ENCODE measurements at regions not wholly inside any gene's neighbourhood (a gene's known extent, or its start where the extent isn't known, plus 50 kb on each side); places are given as distances from the start of the nearest gene placed in this dataset.

DNA sequence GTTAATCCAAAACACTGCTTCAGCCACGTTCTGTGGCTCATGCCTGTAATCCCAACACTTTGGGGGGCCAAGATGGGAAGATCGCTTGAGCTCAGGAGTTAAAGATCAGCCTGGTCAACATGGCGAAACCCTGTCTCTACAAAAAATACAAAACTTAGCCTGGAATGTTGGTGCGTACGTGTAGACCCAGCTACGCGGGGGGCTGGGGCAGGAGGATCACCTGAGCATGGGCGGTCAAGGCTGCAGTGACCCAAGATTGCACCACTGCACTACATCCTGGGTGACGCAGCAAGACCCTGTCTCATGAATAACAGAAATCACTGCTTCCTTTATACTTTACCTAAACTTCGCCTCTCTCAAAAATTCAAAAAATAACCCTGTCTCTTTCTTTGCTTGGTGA, 1325.0 kb upstream of the CADM2 start:
- no peaks in the 10 kb centered on the region for H4K20me1 ChIP-seq (ENCODE audit: insufficient read depth)
- H3K27ac ChIP-seq (ENCODE audit: low read length): no peak overlapping the region
- no peaks in the 10 kb centered on the region for H3K27me3 ChIP-seq (ENCODE audit: insufficient read depth, low read depth, low read length)
- no peak overlapping the region for H3K9ac ChIP-seq (ENCODE audit: low read length)
- no peaks in the 10 kb centered on the region for H3K36me3 ChIP-seq (ENCODE audit: insufficient read depth, low read length)
- H3K4me2 ChIP-seq (ENCODE audit: low read length): no peak overlapping the region
- H3K9me2 ChIP-seq (ENCODE audit: insufficient read depth, low read length): no peaks in the 10 kb centered on the region
- no peaks in the 10 kb centered on the region for H3K79me2 ChIP-seq (replicated peaks; ENCODE audit: insufficient read depth, low read length)
- H2AFZ ChIP-seq (ENCODE audit: low read depth, low read length): no peak overlapping the region
- no peak overlapping the region for H3K4me3 ChIP-seq (ENCODE audit: low read length)
- no peaks in the 10 kb centered on the region for H3K9me3 ChIP-seq (ENCODE audit: low read length)
- TF ChIP-seq RAD21 (conservative IDR thresholded peaks at IDR 0.05) (no peak), EZH2 (IDR thresholded peaks at IDR 0.05; ENCODE audit: borderline replicate concordance, insufficient read depth, low read length, poor library complexity, severe bottlenecking) (no peak), MXI1 (conservative IDR thresholded peaks at IDR 0.05; ENCODE audit: poor library complexity, severe bottlenecking) (no peak), TAF1 (IDR thresholded peaks at IDR 0.05; ENCODE audit: low read depth) (no peak), POLR2AphosphoS5 (IDR thresholded peaks at IDR 0.05) (no peak), EP300 (conservative IDR thresholded peaks at IDR 0.05; ENCODE audit: poor library complexity, severe bottlenecking) (no peak), SMC3 (conservative IDR thresholded peaks at IDR 0.05; ENCODE audit: poor library complexity) (no peak)
- TF ChIP-seq, protein P1, sequence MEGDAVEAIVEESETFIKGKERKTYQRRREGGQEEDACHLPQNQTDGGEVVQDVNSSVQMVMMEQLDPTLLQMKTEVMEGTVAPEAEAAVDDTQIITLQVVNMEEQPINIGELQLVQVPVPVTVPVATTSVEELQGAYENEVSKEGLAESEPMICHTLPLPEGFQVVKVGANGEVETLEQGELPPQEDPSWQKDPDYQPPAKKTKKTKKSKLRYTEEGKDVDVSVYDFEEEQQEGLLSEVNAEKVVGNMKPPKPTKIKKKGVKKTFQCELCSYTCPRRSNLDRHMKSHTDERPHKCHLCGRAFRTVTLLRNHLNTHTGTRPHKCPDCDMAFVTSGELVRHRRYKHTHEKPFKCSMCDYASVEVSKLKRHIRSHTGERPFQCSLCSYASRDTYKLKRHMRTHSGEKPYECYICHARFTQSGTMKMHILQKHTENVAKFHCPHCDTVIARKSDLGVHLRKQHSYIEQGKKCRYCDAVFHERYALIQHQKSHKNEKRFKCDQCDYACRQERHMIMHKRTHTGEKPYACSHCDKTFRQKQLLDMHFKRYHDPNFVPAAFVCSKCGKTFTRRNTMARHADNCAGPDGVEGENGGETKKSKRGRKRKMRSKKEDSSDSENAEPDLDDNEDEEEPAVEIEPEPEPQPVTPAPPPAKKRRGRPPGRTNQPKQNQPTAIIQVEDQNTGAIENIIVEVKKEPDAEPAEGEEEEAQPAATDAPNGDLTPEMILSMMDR (IDR thresholded peaks at IDR 0.05; ENCODE audit: poor library complexity, severe bottlenecking): no peak
- TF ChIP-seq, protein P2, sequence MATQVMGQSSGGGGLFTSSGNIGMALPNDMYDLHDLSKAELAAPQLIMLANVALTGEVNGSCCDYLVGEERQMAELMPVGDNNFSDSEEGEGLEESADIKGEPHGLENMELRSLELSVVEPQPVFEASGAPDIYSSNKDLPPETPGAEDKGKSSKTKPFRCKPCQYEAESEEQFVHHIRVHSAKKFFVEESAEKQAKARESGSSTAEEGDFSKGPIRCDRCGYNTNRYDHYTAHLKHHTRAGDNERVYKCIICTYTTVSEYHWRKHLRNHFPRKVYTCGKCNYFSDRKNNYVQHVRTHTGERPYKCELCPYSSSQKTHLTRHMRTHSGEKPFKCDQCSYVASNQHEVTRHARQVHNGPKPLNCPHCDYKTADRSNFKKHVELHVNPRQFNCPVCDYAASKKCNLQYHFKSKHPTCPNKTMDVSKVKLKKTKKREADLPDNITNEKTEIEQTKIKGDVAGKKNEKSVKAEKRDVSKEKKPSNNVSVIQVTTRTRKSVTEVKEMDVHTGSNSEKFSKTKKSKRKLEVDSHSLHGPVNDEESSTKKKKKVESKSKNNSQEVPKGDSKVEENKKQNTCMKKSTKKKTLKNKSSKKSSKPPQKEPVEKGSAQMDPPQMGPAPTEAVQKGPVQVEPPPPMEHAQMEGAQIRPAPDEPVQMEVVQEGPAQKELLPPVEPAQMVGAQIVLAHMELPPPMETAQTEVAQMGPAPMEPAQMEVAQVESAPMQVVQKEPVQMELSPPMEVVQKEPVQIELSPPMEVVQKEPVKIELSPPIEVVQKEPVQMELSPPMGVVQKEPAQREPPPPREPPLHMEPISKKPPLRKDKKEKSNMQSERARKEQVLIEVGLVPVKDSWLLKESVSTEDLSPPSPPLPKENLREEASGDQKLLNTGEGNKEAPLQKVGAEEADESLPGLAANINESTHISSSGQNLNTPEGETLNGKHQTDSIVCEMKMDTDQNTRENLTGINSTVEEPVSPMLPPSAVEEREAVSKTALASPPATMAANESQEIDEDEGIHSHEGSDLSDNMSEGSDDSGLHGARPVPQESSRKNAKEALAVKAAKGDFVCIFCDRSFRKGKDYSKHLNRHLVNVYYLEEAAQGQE (IDR thresholded peaks at IDR 0.05; ENCODE audit: borderline replicate concordance): no peak
- H3F3A ChIP-seq (ENCODE audit: insufficient read depth, low read length, poor library complexity, severe bottlenecking): no peaks in the 10 kb centered on the region

DNA sequence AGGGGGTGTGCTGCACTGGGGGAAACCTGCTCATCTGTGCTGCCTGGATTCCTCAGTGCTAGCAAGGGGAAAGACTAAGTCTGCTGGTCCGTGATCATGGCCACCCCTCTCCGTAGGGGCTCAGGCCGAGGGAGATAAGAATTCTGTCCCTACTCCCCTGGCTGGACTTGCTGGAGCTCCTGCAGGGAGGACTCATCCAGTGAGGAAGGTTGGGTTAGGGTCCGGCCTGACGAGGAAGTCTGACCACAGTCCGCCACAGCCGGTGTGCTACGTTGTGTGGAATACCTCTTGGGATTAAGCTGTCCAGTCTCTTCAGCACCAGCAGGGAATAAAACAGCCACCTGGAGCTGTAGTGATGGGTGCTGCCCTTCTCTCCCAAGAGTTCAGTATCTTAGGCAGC, 1309.1 kb upstream of the CADM2 start:
- no peak overlapping the region for H3K4me3 ChIP-seq (ENCODE audit: low read length)
- no peaks in the 10 kb centered on the region for H3K9me2 ChIP-seq (ENCODE audit: insufficient read depth, low read length)
- no peaks in the 10 kb centered on the region for H3K79me2 ChIP-seq (replicated peaks; ENCODE audit: insufficient read depth, low read length)
- no peak overlapping the region for H3K4me2 ChIP-seq (ENCODE audit: low read length)
- no peak overlapping the region for H3K9ac ChIP-seq (ENCODE audit: low read length)
- no peaks in the 10 kb centered on the region for H3K9me3 ChIP-seq (ENCODE audit: low read length)
- no peaks in the 10 kb centered on the region for H3F3A ChIP-seq (ENCODE audit: insufficient read depth, low read length, poor library complexity, severe bottlenecking)
- no peak overlapping the region for H3K27ac ChIP-seq (ENCODE audit: low read length)
- H3K36me3 ChIP-seq (ENCODE audit: insufficient read depth, low read length): no peaks in the 10 kb centered on the region
- TF ChIP-seq POLR2AphosphoS5 (IDR thresholded peaks at IDR 0.05) (no peak), RAD21 (conservative IDR thresholded peaks at IDR 0.05) (no peak), EZH2 (IDR thresholded peaks at IDR 0.05; ENCODE audit: borderline replicate concordance, insufficient read depth, low read length, poor library complexity, severe bottlenecking) (no peak)
- H3K27me3 ChIP-seq (ENCODE audit: insufficient read depth, low read depth, low read length): no peaks in the 10 kb centered on the region
- no peak overlapping the region for H2AFZ ChIP-seq (ENCODE audit: low read depth, low read length)
- no peaks in the 10 kb centered on the region for H4K20me1 ChIP-seq (ENCODE audit: insufficient read depth)

DNA sequence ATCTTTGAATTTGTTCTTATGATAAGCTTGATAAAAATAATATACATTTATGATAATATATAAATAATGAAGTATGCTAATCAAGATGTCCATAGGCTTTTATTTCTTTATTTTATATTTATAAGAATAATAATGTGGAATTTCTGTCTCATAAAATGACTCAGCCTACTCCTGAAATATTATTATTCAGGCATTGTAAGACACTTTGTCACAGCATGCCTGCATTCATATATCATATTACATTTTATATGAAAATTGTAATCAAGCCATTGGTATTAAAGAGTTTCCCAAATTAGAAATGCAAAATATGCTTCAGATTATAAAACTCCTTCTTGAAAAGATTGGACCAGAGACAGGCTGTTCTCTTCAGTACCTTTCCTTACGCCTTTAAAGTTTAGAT, 1303.7 kb upstream of the CADM2 start:
- H3K9me3 ChIP-seq (ENCODE audit: low read length): no peaks in the 10 kb centered on the region
- H3K36me3 ChIP-seq (ENCODE audit: insufficient read depth, low read length): no peaks in the 10 kb centered on the region
- TF ChIP-seq, protein P2 (IDR thresholded peaks at IDR 0.05; ENCODE audit: borderline replicate concordance): no peak
- TF ChIP-seq POLR2AphosphoS5 (IDR thresholded peaks at IDR 0.05) (no peak), RAD21 (conservative IDR thresholded peaks at IDR 0.05) (no peak), TAF1 (IDR thresholded peaks at IDR 0.05; ENCODE audit: low read depth) (no peak), EP300 (conservative IDR thresholded peaks at IDR 0.05; ENCODE audit: poor library complexity, severe bottlenecking) (no peak)
- no peak overlapping the region for H3K4me3 ChIP-seq (ENCODE audit: low read length)
- no peak overlapping the region for H3K4me2 ChIP-seq (ENCODE audit: low read length)
- no peaks in the 10 kb centered on the region for H3K9me2 ChIP-seq (ENCODE audit: insufficient read depth, low read length)
- no peaks in the 10 kb centered on the region for H4K20me1 ChIP-seq (ENCODE audit: insufficient read depth)
- no peak overlapping the region for H3K9ac ChIP-seq (ENCODE audit: low read length)
- no peak overlapping the region for H2AFZ ChIP-seq (ENCODE audit: low read depth, low read length)
- H3F3A ChIP-seq (ENCODE audit: insufficient read depth, low read length, poor library complexity, severe bottlenecking): no peaks in the 10 kb centered on the region
- no peak overlapping the region for H3K27ac ChIP-seq (ENCODE audit: low read length)
- no peaks in the 10 kb centered on the region for H3K79me2 ChIP-seq (replicated peaks; ENCODE audit: insufficient read depth, low read length)
- H3K27me3 ChIP-seq (ENCODE audit: insufficient read depth, low read depth, low read length): no peaks in the 10 kb centered on the region
